Fibroblast of skin of left quadriceps (primary cell): ENCODE measurements at regions not wholly inside any gene's neighbourhood (a gene's known extent, or its start where the extent isn't known, plus 50 kb on each side); places are given as distances from the start of the nearest gene placed in this dataset.
"Not testable (repeated sequence)": the region's sequence is repeated elsewhere in the genome, so short reads cannot be mapped to it uniquely, and the experiment has no call there.

Source experiments
- DNase-seq, 2 experiments: peaks; one replicate each; pipeline ENCODE4 v3.0.0-alpha.2; 2013; ENCODE audit warnings: low read depth in 2 of 2

DNA sequence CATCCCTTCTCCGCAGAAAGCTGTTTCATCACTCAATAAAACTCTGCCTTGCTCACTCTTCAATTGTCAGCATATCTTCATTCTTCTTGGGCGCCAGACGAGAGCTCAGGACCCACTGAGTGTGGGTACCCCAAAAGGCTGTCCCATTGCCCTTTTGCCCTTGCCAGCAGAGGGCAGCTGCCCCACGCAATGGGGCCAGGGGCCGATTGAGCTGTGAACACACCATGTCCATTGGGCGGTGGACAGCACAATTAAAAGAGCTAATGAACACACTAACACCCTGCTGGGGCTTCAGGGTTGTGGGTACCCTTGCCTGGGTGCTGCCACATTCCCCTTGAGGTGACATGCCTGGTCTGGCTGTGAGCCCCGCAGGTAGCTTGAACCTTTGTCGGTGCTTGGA, 487.2 kb upstream of the NUDT12 start:
- no peak for DNase-seq

DNA sequence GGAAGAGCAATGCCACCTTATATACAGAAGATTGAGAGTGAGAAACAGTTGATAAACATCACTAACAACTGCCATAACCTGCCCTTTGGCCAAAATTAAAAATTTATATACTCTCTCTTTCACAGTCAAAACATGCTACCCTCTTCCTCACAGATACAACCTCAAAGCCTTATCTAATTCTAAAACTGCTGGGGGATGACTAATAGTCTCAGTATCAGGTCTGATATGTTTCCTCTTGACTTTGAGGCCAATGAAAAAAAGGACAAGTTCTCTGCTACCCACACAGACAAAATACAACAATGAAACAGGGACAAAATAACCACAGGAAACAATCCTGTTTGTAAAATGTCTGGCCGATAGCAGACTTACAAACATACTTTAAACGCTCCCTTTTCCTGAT, 485.6 kb upstream of the NUDT12 start:
- DNase-seq = no peak

DNA sequence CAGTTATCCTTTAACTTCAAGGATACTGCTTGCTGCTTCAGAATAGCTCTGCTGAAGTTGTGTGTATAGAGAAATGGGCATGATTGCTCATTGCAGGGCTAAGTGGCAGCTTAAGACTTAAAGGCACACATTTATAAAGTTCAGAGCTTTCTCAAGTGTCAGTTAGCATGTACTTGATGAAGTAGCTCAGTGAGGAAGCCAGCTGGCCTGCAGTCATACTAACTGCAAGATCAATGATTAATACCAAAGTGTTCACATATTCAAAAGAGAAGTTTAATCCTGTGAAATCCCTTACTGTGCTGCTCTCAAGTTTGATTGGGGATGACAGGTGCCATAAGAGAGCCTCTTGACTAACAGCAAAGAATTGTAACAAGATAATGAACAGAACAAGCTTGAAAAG, 483.4 kb upstream of the NUDT12 start:
- DNase-seq = no peak

DNA sequence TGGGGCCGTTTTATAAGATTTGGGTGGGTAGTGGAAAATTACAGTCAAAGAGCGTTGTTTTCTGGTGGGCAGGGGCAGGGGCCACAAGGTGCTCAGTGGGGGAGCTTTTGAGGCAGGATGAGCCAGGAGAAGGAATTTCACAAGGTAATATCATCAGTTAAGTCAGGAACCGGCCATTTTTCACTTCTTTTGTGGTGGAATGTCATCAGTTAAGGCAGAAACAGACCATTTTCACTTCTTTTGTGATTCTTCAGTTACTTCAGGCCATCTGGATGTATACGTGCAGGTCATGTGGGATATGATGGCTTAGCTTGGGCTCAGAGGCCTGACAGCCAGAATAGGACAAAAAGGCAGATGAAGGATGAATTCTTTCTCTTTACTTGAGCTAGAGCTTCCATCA, 477.3 kb upstream of the NUDT12 start:
- DNase-seq = not testable (repeated sequence)

DNA sequence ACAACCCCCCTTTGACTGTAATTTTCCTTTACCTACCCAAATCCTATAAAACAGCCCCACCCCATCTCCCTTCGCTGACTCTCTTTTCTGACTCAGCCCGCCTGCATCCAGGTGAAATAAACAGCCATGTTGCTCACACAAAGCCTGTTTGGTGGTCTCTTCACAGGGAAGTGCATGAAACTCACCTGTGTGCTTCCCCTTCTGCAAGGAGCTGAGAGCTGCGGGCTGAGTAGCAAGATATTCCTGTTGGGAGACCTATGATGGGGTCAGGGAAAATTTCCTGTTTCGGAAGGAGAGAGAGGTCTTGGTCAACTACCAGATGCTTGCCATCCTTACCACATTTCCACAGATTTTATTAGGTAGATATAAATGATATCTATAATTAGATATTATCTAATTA, 474.5 kb upstream of the NUDT12 start:
- not testable (repeated sequence) for DNase-seq

DNA sequence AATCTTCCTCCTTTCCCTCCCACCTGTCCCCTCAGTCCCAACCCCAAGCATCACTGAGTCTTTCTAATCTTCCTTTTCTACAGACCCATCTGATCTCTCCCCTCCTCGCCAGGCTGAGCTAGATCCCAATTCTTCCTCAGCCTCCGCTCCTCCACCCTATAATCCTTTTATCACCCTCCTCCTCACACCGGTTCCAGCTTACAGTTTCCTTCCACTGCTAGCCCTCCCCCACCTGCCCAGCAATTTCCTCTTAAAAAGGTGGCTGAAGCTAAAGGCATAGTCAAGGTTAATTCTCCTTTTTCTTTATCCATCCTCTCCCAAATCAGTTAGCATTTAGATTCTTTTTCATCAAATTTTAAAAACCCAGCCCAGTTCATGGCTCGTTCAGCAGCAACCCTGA, 470.6 kb upstream of the NUDT12 start:
- DNase-seq = not testable (repeated sequence)

DNA sequence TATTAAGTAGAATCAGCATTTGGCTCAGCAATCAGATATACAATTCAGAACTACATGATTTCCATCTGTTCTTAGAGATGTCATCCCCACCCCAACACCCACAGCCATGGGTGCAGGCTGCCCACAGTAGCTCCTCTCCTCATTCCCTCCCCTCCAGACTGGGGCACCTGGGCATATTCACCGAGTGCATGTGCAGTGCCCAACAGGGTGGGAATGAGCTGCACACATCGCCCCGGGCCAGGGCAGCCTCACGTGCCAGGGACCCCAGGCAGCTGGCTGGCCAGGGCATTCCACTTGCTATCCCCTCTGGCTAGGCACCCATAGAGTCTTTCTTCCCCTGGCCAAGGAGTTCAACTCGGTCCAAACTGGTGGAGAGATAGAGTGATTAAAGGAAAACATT, 461.9 kb upstream of the NUDT12 start:
- no peak for DNase-seq

DNA sequence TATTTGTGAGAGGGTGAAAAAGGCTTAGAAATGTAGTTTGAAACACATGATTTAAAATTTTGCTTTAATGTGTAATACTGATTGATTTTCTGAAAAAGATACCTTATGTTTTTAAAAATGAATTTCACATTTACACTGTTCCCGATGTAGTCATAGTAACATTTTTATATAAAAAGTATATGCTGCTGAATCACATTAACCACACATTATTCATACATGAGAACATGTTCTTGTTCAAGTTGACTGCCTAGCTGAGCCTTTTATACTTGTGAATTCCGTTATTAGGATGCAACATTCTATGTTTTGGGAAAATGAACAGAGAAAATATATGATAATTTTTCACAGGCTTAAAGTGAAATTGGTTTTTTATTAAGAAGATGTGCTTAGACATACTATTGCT, 461.1 kb upstream of the NUDT12 start:
- DNase-seq = no peak

DNA sequence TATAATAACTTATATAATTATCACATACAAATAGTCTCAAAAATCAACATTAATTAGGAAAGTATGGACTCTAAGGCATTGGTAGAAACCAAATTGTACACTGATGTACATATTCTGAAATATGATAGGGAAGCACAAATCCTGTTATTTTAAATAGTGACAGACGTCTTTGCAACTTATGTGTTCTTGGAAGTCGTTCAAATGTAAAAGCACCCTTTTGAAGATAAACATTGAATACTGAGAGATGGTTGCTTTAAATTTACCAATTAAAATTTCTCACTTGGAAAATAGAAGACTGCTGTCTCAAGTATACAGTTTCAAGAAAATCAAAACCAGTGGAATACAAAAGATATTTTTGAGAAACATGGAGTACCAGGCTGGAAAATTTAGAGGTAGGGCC, 457.4 kb upstream of the NUDT12 start:
- DNase-seq = no peak

DNA sequence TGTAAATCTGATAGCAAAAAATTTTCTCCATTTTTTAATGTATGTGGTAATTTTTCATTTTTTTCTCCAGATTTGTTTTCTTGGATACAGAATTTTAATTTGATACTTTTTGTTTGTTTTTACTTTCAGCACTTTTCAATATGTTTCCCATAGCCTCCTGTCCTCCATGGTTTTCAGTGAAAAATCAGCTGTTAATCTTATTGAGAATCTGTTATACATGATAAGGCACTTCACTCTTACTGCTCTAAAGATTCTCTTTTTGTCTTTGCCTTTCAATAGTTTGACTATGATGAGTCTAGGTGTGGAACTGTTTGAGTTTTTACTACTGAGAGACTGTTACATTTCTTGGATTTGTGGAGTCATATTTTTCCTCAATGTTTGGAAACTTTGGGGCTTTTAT, 455.7 kb upstream of the NUDT12 start:
- DNase-seq = no peak

DNA sequence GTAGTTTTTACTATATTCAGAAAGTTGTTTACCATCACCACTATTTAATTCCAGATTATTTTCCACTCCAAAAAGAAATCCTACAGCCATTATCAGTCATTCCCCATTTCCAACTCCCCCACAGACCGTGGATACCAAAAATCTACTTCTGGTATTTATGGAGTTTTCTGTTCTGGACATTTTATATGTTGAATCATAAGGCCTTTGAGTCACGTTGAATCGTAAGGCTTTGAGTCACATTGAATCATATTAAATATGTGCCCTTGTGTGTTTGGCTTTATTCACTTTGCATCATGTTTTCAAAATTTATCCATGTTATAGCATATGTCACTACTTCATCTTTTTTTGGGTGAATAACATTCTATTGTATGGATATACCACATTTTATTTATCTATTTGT, 454.1 kb upstream of the NUDT12 start:
- DNase-seq = peak; percentile 6 to 14

DNA sequence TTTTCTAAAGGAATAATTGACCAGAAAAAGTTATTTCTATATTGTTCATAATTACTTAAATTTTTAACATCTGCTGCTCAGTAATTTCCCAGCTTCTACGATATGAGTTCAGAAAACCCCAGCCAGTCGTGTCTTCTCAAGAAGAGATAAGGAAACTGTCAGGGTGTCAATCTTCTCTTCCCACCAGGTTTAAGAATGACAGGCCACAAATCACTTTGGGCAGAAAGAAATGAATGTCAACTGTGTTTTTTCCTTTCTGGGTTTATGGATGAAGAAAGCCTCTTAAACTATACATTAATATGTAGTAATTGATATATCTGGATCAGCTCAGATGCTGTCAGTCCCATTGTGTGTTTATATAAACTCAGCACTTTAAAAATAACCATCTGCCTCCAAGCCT, 453.2 kb upstream of the NUDT12 start:
- DNase-seq = no peak

DNA sequence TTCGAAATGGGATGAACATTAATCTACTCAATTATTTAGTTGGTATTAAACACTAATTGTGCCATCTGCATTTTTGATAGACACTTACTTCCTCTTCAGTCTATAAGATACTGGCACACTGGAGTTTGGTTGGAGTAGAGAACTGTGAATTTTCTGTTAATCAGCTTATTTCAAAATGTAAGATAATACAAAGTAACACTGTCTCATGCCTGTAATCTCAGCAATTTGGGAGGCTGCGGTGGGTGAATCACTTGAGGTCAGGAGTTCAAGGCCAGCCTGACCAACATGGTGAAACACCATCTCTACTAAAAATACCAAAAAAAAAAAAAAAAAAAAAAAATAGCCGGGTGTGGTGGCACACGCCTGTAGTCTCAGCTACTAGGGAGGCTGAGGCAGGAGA, 440.2 kb upstream of the NUDT12 start:
- not testable (repeated sequence) for DNase-seq

DNA sequence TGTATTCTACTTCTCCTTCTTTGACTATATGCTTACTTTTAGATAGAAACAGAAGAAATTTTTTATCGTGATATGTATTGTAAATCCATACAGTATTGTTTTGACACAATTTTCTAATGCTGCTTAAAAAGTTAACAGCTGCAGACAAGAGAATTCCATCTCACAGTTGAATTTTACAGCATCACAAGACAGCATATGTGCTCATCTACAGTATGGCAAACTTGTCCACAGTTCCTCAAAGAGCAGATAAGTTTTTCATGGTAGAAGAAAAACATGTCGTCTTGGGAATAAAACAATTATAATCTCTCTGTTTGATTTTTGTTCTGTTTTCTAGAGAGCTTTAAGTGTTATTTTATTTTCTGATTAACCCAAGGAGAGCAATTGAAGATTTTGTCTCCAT, 438.5 kb upstream of the NUDT12 start:
- no peak for DNase-seq

DNA sequence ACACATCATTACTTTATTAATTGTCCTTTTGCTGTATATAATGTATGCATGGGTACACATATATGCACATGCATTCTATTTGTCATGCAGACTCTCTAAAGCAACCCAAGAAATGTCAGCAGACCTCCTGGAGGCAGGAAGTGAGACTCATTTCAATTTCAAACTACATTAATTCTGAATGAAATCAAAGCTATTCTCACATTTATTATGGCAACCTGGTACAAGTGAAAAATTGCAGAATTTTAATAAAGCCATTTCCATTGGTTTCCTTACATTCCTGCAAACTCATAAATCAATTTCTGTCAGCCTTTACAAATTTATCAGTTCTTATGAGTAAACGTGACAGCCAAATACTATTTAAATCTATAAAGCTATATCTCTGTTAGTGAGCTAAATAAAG, 430.4 kb upstream of the NUDT12 start:
- DNase-seq = no peak

DNA sequence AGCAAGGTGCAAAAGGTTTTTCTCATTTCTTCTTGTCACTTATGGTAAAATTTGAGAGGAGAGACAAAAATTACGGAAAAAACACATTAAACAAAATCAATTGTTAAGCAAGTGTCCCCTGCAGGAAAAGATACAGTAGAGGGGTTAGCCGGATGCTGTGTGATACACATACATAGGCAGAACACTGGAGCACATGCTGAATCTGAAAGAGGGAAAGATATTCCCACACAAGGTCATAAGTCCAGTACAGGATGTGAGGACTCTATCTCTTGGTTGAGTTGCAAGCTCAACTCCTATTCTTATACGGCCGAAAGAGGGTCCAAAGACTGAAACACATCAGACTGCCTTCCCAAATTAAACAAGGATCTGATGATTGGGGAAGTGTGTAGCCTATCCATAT, 427.5 kb upstream of the NUDT12 start:
- no peak for DNase-seq

DNA sequence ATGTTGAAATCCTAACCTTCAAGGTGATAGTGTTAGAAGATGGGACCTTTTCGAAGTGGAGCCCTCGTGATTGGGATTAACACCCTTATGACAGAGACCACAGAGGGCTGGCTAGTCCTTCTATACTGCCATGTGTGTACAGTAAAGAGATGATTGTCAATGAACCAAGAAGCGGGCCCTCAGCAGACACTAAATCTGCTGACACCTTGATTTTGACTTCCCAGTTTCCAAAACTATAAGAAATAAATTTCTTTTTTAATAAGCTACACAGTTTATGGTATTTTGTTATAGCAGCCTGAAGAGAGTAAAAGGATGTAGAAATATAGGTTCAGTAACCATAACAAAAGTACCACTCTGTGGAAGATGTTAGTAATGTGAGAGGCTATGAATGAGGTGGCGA, 419.0 kb upstream of the NUDT12 start:
- DNase-seq = no peak

DNA sequence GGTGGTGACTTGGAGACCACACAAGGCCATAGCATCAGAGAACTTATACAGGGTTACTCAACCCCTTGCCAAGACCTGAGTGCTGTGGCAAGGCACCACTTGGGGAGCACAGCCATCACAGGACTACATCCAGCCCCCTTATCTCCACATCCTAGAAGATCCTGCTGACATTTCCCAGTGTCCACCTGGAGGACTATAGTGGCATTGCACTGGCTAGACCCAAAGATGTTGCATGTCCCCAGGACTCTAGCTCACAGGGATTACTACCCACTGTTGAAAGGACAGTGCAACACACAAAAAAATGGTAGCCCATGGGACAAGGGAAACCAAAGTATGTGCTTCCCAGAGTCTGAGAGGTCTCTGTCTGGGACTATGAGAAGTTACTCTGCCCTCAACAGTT, 411.1 kb upstream of the NUDT12 start:
- DNase-seq = no peak

DNA sequence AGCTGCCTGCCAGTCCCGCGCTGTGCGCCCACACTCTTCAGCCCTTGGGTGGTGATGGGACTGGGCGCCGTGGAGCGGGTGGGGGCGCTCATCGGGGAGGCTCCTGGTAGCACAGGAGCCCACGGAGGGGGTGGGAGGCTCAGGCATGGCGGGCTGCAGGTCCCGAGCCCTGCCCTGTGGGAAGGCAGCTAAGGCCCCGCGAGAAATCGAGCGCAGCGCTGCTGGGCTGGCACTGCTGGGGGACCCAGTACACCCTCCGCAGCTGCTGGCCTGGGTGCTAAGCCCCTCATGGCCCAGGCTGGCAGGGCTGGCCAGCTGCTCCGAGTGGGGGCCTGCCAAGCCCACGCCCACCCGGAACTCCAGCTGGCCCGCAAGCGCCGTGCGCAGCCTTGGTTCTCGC, 403.7 kb upstream of the NUDT12 start:
- not testable (repeated sequence) for DNase-seq

DNA sequence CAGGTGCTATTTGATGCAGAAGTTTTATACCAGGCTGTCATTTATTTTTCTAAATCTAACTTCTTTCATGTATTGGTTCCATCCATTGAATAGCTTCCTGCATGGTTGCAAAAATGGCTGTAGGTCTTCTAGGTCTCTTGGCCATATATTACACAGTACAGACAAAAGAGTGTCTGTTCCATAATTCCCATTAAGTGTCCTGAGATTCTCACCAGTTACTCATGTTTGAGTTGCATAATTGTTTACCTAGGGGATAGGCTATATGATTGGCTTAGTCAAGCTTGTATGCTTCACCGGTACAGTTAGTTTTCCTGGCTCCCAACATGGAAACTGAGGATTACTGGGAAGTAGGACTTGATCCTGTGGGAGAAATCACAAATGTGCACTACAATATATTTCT, 399.4 kb upstream of the NUDT12 start:
- DNase-seq = no peak

DNA sequence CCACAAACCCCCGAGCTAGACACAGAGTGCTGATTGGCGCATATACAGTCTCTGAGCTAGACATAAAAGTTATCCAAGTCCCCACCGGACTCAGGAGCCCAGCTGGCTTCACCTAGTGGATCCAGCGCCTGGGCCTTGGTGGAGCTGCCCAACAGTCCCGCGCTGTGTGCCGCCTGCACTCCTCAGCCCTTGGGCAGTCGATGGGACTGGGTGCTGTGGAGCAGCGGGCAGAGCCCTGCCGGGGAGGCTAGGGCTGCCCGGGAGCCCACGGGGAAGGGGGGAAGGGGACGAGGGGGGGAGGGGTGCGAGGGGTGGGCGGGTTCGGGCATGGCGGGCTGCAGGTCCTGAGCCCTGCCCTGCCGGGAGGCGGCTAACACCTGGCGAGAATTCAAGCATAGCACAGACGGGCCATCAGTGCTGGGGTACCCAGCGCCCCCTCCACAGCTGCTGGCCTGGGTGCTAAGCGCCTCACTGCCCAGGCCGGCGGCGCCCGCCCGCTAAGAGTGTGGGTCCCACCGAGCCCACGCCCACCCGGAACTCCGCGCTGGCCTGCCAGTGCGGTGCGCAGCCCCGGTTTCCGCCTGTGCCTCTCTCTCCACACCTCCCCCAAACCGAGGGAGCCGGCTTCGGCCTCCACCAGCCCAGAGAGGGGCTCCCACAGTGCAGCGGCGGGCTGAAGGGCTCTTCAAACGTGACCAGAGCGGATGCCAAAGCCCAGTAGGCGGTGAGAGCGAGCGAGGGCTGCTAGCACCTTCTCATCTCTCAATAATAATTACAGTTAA, 391.2 kb upstream of the NUDT12 start:
- no peak for DNase-seq

DNA sequence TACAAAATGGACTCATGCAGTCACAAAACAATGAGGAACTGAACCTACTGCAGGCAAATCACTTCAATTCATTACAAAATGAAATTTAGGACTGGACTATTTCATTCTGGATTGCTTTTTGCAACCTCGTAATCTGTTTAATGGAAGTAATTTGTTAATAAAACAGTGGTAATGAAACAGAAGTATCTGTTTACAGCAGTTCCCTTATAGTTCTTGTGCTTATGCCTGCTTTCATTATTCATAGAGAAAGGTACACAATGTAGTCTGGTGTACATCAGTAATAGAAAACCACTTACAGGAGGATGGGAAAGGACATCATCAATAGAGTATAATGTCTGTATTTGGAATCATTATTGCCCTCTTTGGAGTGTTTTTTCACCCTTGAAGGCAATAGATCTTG, 389.2 kb upstream of the NUDT12 start:
- DNase-seq = no peak

DNA sequence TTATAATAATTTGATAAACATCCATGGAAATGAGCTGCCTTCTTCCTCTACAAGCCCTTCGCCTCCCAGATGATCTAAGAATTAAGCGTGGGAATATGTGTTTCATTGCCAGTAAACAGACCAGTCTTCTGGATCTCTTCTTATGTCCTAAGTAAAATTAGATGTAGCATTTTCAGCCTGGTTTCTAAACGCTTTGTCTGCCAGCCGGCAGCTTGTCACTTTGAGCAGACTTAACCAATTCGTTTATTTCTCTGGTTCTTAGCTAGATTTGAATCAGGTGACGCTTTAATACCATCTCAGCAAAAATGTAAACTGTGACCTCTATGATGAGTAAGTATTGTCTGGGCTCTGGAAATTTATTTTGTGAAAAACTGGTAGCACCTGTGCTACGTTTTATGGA, 380.6 kb upstream of the NUDT12 start:
- DNase-seq = no peak

DNA sequence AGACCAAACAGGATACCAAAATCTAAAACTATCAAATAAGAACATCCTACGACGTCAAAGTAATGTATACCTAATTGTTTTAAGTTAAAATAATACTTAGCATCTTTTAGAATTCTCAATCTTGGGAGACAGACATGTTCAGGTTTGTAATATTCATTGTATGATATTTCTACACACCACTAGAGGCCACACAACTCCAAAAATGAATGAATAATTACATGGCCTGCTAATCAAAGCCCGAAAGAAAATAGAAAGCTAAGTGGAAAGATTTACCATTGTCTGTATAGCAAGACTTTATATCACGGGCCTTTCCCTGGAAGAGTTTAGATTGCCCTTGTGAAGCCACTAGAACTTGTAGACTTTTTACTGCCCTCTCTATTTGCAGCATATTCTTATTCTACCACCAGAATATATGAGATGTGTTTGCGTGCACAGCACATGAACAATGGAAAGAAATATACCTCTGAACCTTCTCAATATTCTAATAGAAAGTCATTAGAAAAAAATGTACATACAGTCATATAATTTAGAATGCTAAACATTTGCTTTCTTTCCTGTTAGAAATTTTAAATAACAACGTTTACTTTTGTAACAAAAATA, 380.1 kb upstream of the NUDT12 start:
- no peak for DNase-seq
